ENCODE measurements at regions not wholly inside any gene's neighbourhood (a gene's known extent, or its start where the extent isn't known, plus 50 kb on each side); places are given as distances from the start of the nearest gene placed in this dataset.

DNA sequence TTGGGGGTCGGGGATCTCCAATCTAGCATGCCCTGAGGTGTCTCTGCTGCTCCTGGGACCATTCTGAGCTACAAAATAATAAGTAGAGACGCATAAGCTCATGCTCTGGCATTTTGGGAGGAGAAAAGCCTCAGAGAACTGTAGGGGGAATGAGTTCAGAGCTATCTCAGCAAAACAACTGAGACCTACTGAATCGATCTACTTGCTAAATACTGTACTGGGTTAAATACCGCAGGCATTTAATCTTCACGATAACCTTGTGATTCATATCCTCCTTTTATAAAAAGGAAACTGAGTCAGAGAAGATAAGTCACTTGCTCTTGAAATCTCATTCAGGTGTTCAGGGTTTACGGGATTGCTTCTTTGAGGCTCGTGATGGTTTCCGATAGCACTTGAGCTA lies 468.1 kb downstream of the FGF9 start:
- DNase-seq (ENCODE audit: low spot score in 2 of 2), result no peak
- intact Hi-C loops (cut with DNase I; ENCODE audit: low total_unique reads), result no loop called here

DNA sequence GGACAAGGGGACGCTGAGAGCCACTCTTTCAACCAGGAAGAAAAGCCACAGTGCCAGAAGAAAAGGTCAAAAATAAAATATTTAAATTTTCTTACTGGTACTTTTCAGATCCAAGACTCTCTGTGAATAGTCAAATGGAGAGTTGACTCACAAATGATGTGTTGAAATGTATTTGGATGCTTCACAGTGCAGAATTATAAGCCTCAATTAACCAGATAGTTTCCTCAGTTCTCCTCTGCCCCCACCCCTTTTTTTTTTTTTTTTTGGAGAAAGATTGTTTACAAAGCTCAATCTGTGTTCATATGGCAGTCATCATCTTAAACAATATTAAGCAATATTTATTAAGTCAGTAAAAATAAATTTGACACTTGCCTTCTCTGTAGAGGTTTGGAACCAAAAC lies 470.8 kb downstream of the FGF9 start:
- Histone ChIP-seq H3K27ac (no peak overlapping the region), H3K4me1 (no peaks in the 10 kb centered on the region), H3K4me3 (no peak overlapping the region), H3K9me3 (no peaks in the 10 kb centered on the region), H3K36me3 (no peaks in the 10 kb centered on the region), H3K27me3 (no peaks in the 10 kb centered on the region)
- TF ChIP-seq POLR2AphosphoS5 (IDR thresholded peaks at IDR 0.05) (no peak), POLR2A (IDR thresholded peaks at IDR 0.05) (no peak)
- TF ChIP-seq, protein P1, sequence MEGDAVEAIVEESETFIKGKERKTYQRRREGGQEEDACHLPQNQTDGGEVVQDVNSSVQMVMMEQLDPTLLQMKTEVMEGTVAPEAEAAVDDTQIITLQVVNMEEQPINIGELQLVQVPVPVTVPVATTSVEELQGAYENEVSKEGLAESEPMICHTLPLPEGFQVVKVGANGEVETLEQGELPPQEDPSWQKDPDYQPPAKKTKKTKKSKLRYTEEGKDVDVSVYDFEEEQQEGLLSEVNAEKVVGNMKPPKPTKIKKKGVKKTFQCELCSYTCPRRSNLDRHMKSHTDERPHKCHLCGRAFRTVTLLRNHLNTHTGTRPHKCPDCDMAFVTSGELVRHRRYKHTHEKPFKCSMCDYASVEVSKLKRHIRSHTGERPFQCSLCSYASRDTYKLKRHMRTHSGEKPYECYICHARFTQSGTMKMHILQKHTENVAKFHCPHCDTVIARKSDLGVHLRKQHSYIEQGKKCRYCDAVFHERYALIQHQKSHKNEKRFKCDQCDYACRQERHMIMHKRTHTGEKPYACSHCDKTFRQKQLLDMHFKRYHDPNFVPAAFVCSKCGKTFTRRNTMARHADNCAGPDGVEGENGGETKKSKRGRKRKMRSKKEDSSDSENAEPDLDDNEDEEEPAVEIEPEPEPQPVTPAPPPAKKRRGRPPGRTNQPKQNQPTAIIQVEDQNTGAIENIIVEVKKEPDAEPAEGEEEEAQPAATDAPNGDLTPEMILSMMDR (IDR thresholded peaks at IDR 0.05), result no peak
- DNase-seq (ENCODE audit: low spot score in 2 of 2), result no peak
- intact Hi-C loops (cut with DNase I; ENCODE audit: low total_unique reads), result no loop called here

More for the DNA sequence above, 468.1 kb downstream of the FGF9 start:
- Histone ChIP-seq H3K36me3 (no peaks in the 10 kb centered on the region), H3K27me3 (no peaks in the 10 kb centered on the region), H3K9me3 (no peaks in the 10 kb centered on the region), H3K4me3 (no peak overlapping the region), H3K27ac (no peak overlapping the region), H3K4me1 (no peaks in the 10 kb centered on the region)
- TF ChIP-seq, protein P1 (IDR thresholded peaks at IDR 0.05), result no peak
- no peak for TF ChIP-seq POLR2A (IDR thresholded peaks at IDR 0.05)
- no peak for TF ChIP-seq POLR2AphosphoS5 (IDR thresholded peaks at IDR 0.05)

DNA sequence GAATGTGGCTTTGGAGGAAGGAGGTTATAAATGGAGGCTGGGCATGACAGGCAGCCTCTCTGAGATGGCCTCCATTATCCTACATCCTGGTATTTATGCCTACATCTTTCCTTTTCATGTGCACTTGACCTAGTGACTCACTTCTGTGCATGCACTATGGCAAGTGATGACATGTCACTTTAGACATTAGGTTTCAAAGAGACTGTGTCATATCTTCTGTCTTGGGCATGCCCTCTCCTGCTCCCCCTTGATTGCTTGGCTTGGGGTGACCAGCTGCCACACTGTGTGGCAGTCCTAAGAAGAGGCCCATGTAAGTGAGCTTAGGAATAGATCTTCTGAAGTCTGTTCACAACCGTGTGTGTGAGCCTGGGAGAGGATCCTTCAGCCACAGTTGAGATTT lies 472.8 kb downstream of the FGF9 start:
- Histone ChIP-seq H3K27ac (no peak overlapping the region), H3K36me3 (no peaks in the 10 kb centered on the region), H3K4me3 (no peak overlapping the region), H3K4me1 (no peaks in the 10 kb centered on the region), H3K9me3 (no peaks in the 10 kb centered on the region), H3K27me3 (no peaks in the 10 kb centered on the region)
- TF ChIP-seq, protein P1 (IDR thresholded peaks at IDR 0.05), result no peak
- no peak for TF ChIP-seq POLR2AphosphoS5 (IDR thresholded peaks at IDR 0.05)
- TF ChIP-seq POLR2A (IDR thresholded peaks at IDR 0.05), result no peak
- intact Hi-C loops (cut with DNase I; ENCODE audit: low total_unique reads), result no loop called here
- DNase-seq (ENCODE audit: low spot score in 2 of 2), result no peak

DNA sequence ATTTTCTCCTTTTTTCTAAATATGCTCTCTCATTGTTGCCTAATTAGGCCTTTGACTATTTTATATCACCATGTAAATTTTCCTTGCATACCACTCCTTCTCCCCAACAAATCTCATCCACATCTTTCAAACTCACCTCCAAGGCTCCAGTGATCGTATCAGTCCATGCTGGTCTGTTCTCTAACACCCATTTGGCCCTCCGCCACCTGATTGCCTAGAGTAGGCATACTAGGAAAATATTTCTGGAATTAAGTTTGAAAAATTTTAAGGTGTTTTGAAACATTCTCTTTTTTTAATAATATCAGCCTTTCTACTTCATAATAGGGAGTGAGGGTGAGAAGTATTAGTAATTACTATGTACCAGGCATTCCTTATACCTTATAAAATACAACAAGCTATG lies 473.9 kb downstream of the FGF9 start:
- TF ChIP-seq POLR2A (IDR thresholded peaks at IDR 0.05) (no peak), POLR2AphosphoS5 (IDR thresholded peaks at IDR 0.05) (no peak)
- TF ChIP-seq, protein P1 (IDR thresholded peaks at IDR 0.05), result no peak
- H3K36me3 ChIP-seq, result no peaks in the 10 kb centered on the region
- H3K27ac ChIP-seq, result no peak overlapping the region
- DNase-seq (ENCODE audit: low spot score in 2 of 2), result no peak
- intact Hi-C loops (cut with DNase I; ENCODE audit: low total_unique reads), result no loop called here
- no peaks in the 10 kb centered on the region for H3K4me1 ChIP-seq
- no peaks in the 10 kb centered on the region for H3K9me3 ChIP-seq
- no peak overlapping the region for H3K4me3 ChIP-seq
- peaks cover 0 to 3% of the 10 kb centered on the region in 2 donors for H3K27me3 ChIP-seq

DNA sequence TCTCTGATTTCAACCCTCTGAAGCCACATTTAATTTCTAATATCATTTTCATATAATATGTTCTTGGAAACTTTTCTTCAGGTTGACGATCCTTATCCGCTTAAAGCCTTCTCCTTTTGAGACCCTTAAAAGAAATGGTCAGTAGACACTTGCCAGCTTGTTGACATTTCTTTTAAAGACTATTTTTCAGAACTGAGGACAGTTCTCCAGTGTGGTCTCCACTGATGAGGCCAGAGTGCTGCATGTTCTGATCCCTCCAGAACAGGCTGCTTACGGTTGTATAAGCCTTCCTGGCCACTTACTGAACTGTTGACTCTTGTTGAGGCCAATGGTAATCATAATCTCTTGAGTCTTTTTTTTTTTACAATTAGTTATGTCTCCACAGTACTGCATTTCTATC lies 477.3 kb downstream of the FGF9 start:
- DNase-seq (ENCODE audit: low spot score in 2 of 2), result no peak
- Histone ChIP-seq H3K4me3 (no peak overlapping the region), H3K4me1 (no peaks in the 10 kb centered on the region), H3K9me3 (no peaks in the 10 kb centered on the region), H3K36me3 (no peaks in the 10 kb centered on the region), H3K27me3 (peaks cover 0 to 3% of the 10 kb centered on the region in 2 donors), H3K27ac (no peak overlapping the region)
- intact Hi-C loops (cut with DNase I; ENCODE audit: low total_unique reads), result no loop called here
- TF ChIP-seq POLR2A (IDR thresholded peaks at IDR 0.05) (no peak), POLR2AphosphoS5 (IDR thresholded peaks at IDR 0.05) (no peak)
- TF ChIP-seq, protein P1 (IDR thresholded peaks at IDR 0.05), result no peak
